ENCODE measurements at regions not wholly inside any gene's neighbourhood (a gene's known extent, or its start where the extent isn't known, plus 50 kb on each side); places are given as distances from the start of the nearest gene placed in this dataset.

GRCh38 chr14:34120185-34120977 lies 169.5 kb upstream of the EGLN3 start:
- no peak for DNase-seq

GRCh38 chr14:34119107-34119858 lies 168.4 kb upstream of the EGLN3 start:
- no peak for DNase-seq

GRCh38 chr14:34113991-34114390 lies 163.1 kb upstream of the EGLN3 start:
- DNase-seq: no peak

DNA sequence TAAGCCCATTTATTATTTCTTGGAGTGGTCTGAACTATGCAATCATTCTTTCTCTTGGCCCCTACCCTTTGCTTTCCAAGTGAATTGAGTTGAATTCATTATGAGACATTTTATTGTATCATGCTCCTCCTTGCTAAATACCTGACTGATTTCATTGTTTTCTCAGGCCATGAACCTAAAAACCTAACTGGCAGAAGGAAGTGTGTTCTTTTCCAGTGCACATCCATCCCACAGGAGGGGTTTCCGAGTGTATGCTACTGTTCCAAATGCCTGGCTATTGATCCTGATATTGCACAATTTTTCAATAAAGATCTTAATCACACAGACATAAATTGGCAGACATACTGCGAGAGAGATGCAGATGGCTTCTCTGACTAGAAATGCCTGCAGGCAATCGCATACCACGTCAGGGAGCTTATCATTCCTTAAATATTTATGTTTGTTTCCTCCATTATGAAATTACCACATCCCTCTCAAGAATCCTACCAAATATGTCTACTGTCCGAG lies 162.2 kb upstream of the EGLN3 start:
- no peak for DNase-seq

DNA sequence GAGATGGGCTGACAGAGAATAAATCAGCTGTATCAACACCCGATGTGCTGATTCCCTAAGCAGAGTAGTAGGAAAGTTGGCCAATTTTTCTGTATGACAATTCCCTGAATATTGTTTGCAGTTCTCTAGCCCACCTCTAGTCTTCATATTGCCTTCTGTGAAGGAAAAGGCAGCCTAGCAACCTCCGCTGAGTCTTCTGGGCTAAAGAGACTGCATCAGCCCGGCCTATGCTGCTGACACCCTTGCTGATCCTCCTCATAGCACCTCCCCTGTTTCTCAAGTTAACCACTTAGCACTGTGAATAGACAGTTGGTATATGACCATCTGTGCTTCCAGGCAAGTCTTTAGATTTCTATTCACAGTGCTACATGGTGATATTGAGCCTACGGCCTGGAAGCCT lies 161.1 kb upstream of the EGLN3 start:
- DNase-seq: no peak

DNA sequence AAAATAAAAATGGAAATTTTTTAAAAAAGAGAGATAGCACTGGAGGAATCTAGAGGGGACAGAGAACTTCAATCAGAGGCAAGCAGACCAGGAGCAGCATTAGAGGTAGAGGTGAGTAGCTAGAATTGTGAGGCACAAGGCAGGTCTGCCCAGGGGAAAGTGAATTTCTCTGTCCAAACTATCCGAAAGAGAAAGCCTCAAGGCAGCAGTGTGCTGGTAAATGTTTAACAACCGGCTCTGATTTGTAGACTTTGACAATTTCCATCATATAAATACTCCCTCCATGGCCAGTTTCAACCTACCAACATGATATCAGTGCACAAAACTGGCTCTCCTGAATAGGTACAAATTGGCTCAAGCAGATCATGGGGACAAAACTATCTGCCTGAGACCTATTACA lies 160.6 kb upstream of the EGLN3 start:
- no peak for DNase-seq

DNA sequence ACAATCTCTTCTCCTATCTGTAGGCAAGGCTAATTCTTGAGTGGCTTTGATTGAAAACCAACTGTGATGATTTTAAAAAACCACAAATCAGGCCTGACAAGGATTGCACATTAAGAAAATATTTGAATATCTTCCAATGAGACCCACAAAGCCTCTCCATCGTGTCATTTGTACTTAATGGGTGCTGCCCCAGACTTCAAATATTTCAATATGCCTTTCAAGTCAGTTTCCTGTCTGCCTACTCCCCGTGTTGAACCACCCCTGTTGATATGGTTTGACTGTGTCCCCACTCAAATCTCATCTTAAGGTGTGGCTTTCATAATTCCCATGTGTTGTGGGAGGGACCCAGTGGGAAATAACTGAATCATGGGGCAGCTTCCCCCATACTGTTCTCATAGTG lies 159.7 kb upstream of the EGLN3 start:
- DNase-seq: no peak

DNA sequence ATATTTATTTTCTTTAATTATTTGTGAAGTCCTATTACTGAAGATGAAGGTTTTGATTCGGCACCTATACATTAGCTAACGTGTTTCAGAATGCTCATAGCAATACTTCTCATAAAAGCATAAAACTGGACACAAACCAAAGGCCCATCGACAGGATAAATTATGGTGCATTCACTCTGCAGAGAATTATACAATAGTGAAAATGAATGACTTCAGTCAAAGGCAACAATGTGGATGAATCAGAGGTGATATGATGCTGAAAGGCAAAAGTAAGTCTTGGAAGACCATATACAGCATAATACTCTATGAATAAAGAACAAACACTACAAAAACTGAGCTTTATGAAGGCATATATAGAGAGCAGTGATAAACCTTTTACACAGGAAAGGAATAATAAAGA lies 156.6 kb upstream of the EGLN3 start:
- no peak for DNase-seq

DNA sequence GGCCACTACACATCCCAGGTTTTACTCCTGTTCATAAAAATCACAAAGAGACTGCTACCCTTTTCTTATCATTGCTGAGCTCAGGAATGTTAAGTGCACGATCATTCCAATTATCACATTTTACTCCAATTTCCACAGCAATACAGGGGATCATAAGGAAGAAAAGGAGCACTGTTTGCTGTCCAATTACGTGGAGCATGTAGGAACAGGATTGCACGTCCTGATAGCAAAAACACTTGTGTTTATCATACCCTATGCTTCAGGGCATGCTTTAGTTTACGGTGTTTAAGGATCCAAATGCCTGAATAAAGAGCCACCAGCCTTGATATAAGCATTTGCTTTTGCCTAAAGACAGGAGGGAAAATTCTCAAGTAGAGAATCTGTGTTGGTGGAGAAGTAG lies 155.4 kb upstream of the EGLN3 start:
- DNase-seq: no peak

DNA sequence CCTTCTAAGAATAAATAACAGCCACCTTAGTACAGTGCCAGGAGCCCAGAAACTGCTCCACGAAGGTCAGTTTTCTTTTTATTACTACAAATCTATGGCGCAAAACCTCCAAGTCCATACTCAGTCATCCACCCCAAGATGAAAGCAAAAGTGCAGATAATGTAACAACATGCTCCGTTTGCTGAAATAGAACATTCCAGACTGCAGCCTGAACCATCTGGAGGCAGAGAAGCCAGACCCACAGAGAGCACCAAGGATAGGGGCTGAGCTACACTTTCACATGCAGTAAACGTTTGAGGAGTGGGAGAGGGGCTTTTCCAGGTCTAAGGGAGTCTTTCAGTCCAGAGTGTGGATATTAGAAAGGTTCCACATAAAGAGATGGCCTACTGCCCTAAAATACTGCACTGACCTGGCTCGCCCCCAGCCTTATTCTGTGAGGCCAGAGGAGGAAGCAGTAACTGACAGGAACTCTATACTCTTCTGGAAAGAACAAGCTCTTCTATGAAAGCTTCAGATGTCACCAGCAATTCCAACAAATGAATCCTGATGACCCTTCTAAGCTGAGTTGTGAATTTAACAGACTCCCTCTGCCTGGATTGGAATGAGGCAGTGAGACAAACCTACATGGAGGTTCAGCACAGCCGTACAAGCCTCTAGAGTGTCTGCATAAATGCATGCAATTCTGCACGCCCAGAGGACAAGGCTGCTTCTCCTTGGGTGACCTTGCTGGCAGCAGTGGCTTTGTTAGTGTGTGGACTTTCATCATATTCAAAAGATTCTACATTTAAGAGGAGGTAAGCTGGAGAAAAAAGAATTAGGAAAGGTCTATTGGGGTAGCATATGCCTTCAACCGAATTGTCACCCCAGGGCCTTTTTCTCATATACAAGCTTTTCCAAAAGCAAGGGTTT lies 153.9 kb upstream of the EGLN3 start:
- no peak for DNase-seq

DNA sequence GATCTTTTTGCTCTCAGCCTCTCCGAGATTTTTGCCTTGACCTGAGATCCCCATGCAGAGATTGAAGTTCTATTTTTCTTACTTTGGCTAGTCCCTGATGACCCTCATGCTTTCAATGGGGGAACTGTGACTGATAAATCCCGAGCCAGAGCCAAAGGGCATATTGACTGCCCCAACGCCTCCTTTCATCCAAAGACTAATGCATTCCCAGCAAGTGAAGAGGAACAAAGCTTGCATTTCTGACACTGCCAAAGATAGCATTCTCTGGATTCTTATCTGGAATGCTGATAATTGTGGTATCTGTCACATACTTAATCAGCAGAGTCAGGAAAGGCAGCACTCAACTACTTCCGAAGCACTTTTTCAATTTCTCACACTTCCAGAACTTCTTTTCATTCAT lies 152.3 kb upstream of the EGLN3 start:
- no peak for DNase-seq

- no peak for DNase-seq
These were observed 148.8 kb upstream of the EGLN3 start for GRCh38 chr14:34099635-34100034.

- DNase-seq: no peak
These were observed 148.1 kb upstream of the EGLN3 start for GRCh38 chr14:34098985-34099349.

DNA sequence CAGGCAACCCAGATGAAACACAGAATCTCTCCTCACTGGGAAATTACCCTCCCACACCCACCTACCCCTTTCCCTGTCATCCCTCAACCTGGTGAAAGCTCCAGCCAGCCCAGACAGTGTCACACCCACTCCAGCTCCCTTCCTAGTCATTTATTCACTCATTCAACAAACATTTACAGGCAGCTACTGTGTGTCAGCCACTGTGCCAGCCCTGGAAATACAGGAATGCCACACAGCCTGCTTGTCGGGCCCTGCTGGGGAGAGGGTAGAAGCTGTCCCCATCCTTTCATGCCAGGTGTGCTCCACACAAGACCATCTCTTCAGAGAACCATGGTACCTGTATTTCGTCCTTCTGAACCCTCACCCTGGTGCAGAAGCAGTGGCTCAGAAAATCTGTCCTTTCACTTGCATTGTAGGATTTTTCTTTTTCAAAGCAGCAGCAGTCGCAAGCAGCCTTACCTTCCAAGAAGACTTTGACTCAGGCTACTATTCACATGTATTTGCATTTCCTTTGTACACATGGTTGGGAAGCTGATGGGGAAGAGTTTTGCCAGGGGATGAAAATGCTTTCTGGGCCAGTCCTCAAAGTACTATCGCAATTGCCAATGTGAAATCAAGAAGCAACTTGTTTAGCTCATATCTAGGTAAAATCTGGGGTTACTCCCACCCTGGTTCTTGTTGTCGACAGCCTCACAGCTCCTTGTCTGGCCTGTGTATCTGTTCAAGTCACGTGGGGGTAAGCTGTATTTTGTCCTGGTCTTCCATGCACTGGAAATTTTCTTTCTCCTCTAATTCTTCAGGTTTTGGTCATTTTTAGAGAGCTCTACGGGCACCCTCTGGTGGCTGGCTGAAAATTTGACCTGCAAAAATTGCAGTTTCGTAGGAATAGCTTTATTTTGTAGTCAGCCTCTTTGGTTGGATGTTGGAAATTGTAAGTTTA lies 147.4 kb upstream of the EGLN3 start:
- peak; percentile 67 for DNase-seq

DNA sequence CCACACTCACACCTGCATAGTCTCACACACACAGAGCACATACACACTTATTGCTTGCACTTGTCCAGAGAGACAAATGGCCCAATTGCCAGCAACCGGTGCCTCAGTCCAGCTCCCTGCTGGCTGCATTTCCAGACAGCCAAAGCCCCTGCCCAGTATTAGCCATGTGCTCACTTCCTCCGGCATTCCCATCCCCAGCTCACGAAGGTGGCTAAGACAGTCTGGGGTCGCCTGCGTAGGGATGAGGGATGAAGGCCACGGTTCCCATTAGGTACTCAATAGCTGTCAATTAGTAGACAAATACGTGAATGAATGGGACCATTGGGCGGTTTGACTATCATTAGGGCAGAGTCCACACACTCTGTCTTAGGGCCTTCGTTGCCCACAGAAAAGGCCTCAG lies 146.8 kb upstream of the EGLN3 start:
- DNase-seq: no peak

DNA sequence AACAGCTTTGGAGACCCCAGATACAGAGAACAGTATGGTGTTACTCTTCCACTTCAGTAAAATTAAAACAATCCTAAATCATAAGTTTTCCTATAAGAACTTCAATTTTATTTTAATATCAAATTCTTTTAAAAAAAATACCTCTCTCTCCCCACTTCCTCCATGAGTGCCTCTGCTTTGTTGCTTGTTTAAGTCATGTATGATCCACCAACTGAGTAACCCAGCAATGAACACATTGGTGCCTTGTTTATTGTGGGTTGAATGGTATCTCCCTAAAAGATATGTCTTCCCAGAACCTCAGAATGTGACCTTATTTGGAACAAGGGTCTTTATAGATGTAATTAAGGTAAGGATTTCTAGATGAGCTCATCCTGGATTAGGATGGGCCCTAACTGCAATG lies 143.5 kb upstream of the EGLN3 start:
- DNase-seq: no peak

- DNase-seq: no peak
These were observed 143.0 kb upstream of the EGLN3 start for GRCh38 chr14:34093883-34094282.

DNA sequence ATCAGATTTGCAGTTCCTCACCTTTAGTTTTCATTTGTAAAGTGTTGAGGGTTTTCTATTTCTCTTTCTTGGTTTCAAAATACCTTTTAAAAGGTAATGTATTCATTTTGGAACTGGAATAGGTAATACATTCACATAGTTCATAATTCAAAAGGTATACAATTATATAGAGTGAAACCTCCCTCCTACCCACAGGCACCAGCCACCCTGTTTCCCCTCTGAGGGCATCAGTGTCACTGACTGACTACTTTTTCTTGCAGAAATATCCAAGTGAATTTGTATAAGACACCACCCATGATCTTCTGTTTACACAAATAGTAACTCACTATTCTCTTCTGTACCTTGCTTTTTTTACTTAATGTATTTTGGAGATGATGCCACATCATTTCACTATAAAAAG lies 139.6 kb upstream of the EGLN3 start:
- DNase-seq: no peak

DNA sequence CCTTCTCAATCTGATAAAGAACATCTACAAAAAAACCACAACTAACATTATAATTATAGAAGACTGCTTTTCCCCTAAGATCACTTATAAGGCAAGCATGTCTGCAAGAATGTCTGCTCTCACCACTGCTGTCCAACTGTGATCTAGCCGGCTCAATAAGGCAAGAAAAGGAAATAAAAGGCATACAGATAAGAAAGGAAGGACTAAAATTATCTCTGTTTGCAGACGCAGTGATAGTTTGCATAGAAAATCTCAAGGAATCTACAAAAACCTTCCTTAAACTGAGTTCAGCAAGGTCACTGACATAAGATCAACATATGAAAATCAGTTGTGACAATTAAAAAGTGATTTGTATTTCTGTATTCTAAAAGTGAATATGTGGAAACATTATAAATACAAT lies 138.0 kb upstream of the EGLN3 start:
- DNase-seq: no peak

- no peak for DNase-seq
These were observed 136.7 kb upstream of the EGLN3 start for GRCh38 chr14:34087571-34087970.

DNA sequence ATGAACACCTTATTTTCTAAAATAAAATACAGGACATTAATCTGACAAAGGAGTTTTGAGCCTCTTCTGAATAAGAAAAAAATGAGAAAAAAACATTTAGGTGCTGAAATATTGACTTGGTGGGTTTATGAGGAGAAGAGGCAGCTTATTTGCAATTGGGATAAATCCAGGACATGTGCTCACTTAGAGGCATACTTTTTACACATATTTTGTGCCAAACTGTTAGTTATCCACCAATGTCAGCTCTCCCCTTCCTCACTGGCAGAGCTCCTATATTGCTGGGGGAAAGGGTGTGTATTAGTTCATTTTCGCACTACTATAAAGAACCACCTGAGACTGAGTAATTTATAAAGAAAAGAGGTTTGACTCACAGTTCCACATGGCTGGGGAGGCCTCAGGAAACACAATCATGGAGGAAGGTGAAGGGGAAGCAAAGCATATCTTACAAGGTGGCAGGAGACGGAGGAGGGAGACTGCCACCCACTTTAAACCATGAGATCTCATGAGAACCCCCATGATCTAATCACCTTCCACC lies 135.4 kb upstream of the EGLN3 start:
- no peak for DNase-seq

DNA sequence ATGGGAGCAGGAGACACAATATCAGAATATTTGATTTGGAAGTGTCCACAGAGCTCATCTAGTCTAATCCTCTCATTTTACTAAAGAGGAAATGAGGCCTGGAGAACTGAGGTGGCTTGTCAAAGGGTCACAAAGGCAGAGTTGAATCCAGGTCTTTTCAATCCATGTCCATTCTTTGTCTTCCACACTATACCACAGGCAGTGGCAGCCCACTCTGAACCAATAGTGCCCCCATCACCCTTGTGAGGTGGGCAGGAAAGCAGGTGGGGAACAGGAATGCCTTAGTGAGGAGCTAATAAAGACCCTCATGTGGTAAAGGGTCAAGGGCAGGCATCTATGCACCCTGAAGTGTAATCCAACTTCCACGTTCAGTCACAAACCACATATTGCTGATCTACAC lies 134.8 kb upstream of the EGLN3 start:
- no peak for DNase-seq

Measured in NCI-H1694 treated with DMSO at 0.1 percent for 48 hours (cell line).